ENCODE measurements at regions not wholly inside any gene's neighbourhood (a gene's known extent, or its start where the extent isn't known, plus 50 kb on each side); places are given as distances from the start of the nearest gene placed in this dataset.

GRCh38 chr3:157594413-157594812 lies 91.2 kb upstream of the VEPH1 start:
- no peak for TF ChIP-seq CTCF (IDR thresholded peaks at IDR 0.05)
- no peaks in the 10 kb centered on the region for H3K9me3 ChIP-seq
- no peak overlapping the region for H3K4me3 ChIP-seq
- ATAC-seq: no peak
- no peaks in the 10 kb centered on the region for H3K36me3 ChIP-seq (ENCODE audit: low read depth)
- H3K4me1 ChIP-seq (ENCODE audit: low read depth): no peaks in the 10 kb centered on the region
- intact Hi-C loops (cut with DNase I, micrococcal nuclease): no loop called here
- DNase-seq: no peak

- Histone ChIP-seq H3K36me3 (ENCODE audit: low read depth) (no peaks in the 10 kb centered on the region), H3K4me1 (ENCODE audit: low read depth) (no peaks in the 10 kb centered on the region), H3K4me3 (no peak overlapping the region), H3K9me3 (no peaks in the 10 kb centered on the region)
- intact Hi-C loops (cut with DNase I, micrococcal nuclease): no loop called here
- ATAC-seq (no peak), DNase-seq (no peak)
- TF ChIP-seq CTCF (IDR thresholded peaks at IDR 0.05): no peak
These were observed 89.6 kb upstream of the VEPH1 start for GRCh38 chr3:157592769-157593168.

GRCh38 chr3:157590273-157590672 lies 87.1 kb upstream of the VEPH1 start:
- intact Hi-C loops (cut with DNase I, micrococcal nuclease): no loop called here
- H3K4me3 ChIP-seq: no peak overlapping the region
- no peaks in the 10 kb centered on the region for H3K9me3 ChIP-seq
- no peaks in the 10 kb centered on the region for H3K36me3 ChIP-seq (ENCODE audit: low read depth)
- no peak for TF ChIP-seq CTCF (IDR thresholded peaks at IDR 0.05)
- H3K4me1 ChIP-seq (ENCODE audit: low read depth): no peaks in the 10 kb centered on the region
- no peak for DNase-seq
- ATAC-seq: no peak

- no peaks in the 10 kb centered on the region for H3K4me1 ChIP-seq (ENCODE audit: low read depth)
- no peaks in the 10 kb centered on the region for H3K9me3 ChIP-seq
- no peak for DNase-seq
- no peak for ATAC-seq
- H3K36me3 ChIP-seq (ENCODE audit: low read depth): no peaks in the 10 kb centered on the region
- intact Hi-C loops (cut with DNase I, micrococcal nuclease): no loop called here
- H3K4me3 ChIP-seq: no peak overlapping the region
- no peak for TF ChIP-seq CTCF (IDR thresholded peaks at IDR 0.05)
These were observed 86.0 kb upstream of the VEPH1 start for GRCh38 chr3:157589211-157589610.

- H3K4me1 ChIP-seq (ENCODE audit: low read depth): no peaks in the 10 kb centered on the region
- ATAC-seq (no peak), DNase-seq (no peak)
- no peak for TF ChIP-seq CTCF (IDR thresholded peaks at IDR 0.05)
- H3K36me3 ChIP-seq (ENCODE audit: low read depth): no peaks in the 10 kb centered on the region
- H3K9me3 ChIP-seq: no peaks in the 10 kb centered on the region
- no peak overlapping the region for H3K4me3 ChIP-seq
- intact Hi-C loops (cut with DNase I, micrococcal nuclease): no loop called here
These were observed 85.3 kb upstream of the VEPH1 start for GRCh38 chr3:157588386-157589060.

- no peak for TF ChIP-seq CTCF (IDR thresholded peaks at IDR 0.05)
- Histone ChIP-seq H3K36me3 (ENCODE audit: low read depth) (no peaks in the 10 kb centered on the region), H3K9me3 (no peaks in the 10 kb centered on the region), H3K4me3 (no peak overlapping the region), H3K4me1 (ENCODE audit: low read depth) (no peaks in the 10 kb centered on the region)
- ATAC-seq (no peak), DNase-seq (no peak)
- intact Hi-C loops (cut with DNase I, micrococcal nuclease): no loop called here
These were observed 83.1 kb upstream of the VEPH1 start for GRCh38 chr3:157586293-157586692.

All from mucosa of descending colon (tissue), 3 donors.